DND-41 (cell line): ENCODE measurements at regions not wholly inside any gene's neighbourhood (a gene's known extent, or its start where the extent isn't known, plus 50 kb on each side); places are given as distances from the start of the nearest gene placed in this dataset.

ENCODE experiments used
- EZH2 ChIP-seq: IDR thresholded peaks from 3 replicates; pipeline ENCODE4 v1.6.1; 2012; ENCODE audit warnings: borderline replicate concordance, low read depth, mild to moderate bottlenecking, moderate library complexity, low read length, inconsistent platforms; ENCODE audit not compliant: severe bottlenecking
- TF ChIP-seq, protein P1 (sequence below): IDR thresholded peaks from 2 replicates; pipeline ENCODE4 v1.5.1; 2012; ENCODE audit warnings: borderline replicate concordance, low read length, moderate library complexity, mild to moderate bottlenecking; ENCODE audit not compliant: poor library complexity, severe bottlenecking; ENCODE audit errors: extremely low read depth

DNA sequence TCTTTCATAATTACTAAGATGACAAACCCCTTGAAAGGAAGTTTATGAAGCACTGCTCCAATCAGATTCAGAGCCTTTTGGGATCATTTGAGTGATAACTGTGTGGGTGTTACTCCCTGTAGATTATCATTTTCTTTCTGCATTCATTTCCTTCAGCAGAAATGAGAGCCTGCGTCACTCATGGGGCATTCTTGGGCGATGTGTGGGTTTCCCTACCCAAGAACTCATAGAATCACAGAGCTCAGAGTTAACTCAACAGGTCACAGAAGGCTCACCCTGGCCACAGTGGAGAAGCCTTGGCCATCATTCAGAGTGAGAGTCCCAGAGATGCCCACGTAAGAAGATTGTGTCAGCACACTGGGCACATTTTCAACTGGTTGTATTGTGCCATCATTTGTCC lies 401.9 kb downstream of the TLE4 start:
- TF ChIP-seq, protein P1, sequence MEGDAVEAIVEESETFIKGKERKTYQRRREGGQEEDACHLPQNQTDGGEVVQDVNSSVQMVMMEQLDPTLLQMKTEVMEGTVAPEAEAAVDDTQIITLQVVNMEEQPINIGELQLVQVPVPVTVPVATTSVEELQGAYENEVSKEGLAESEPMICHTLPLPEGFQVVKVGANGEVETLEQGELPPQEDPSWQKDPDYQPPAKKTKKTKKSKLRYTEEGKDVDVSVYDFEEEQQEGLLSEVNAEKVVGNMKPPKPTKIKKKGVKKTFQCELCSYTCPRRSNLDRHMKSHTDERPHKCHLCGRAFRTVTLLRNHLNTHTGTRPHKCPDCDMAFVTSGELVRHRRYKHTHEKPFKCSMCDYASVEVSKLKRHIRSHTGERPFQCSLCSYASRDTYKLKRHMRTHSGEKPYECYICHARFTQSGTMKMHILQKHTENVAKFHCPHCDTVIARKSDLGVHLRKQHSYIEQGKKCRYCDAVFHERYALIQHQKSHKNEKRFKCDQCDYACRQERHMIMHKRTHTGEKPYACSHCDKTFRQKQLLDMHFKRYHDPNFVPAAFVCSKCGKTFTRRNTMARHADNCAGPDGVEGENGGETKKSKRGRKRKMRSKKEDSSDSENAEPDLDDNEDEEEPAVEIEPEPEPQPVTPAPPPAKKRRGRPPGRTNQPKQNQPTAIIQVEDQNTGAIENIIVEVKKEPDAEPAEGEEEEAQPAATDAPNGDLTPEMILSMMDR = no peak
- no peak for TF ChIP-seq EZH2
